Nucleus accumbens (tissue), 56 donors: ENCODE measurements at regions not wholly inside any gene's neighbourhood (a gene's known extent, or its start where the extent isn't known, plus 50 kb on each side); places are given as distances from the start of the nearest gene placed in this dataset.
A peak's percentile ranks its signal among the peaks of the same experiment; 100 is the strongest.
"Not testable (repeated sequence)": the region's sequence is repeated elsewhere in the genome, so short reads cannot be mapped to it uniquely, and the experiment has no call there.

ENCODE experiments used
- DNase-seq, 56 donors: peaks; one replicate each; lab custom pipeline; 2025; lab: John Stamatoyannopoulos, UW

GRCh38 chr6:170152124-170152926 is 138.6 kb downstream of the DLL1 start:
- peak in 38 of 56 donors; percentile 27 to 84 (median 56) for DNase-seq

- DNase-seq = no peak
Observed at GRCh38 chr6:170151804-170152123, 139.1 kb downstream of the DLL1 start.

- DNase-seq = peak in 1 of 56 donors; percentile 25
Observed at GRCh38 chr6:170151321-170151771, 139.5 kb downstream of the DLL1 start.

GRCh38 chr6:170150590-170150945 is 140.3 kb downstream of the DLL1 start:
- DNase-seq = no peak

- no peak for DNase-seq
Observed at GRCh38 chr6:170149681-170150589, 140.9 kb downstream of the DLL1 start.

GRCh38 chr6:170148709-170149470 is 142.0 kb downstream of the DLL1 start:
- no peak for DNase-seq

GRCh38 chr6:170147832-170148708 is 142.8 kb downstream of the DLL1 start:
- DNase-seq = no peak

GRCh38 chr6:170147056-170147787 is 143.7 kb downstream of the DLL1 start:
- no peak for DNase-seq

GRCh38 chr6:170146640-170147039 is 144.2 kb downstream of the DLL1 start:
- DNase-seq = no peak

- DNase-seq = not testable (repeated sequence)
Observed at GRCh38 chr6:170146131-170146530, 144.7 kb downstream of the DLL1 start.

- DNase-seq = not testable (repeated sequence)
Observed at GRCh38 chr6:170145716-170146115, 145.2 kb downstream of the DLL1 start.

- no peak for DNase-seq
Observed at GRCh38 chr6:170145272-170145592, 145.6 kb downstream of the DLL1 start.

GRCh38 chr6:170144571-170145271 is 146.2 kb downstream of the DLL1 start:
- no peak for DNase-seq

GRCh38 chr6:170143401-170144150 is 147.3 kb downstream of the DLL1 start:
- DNase-seq = peak in 1 of 56 donors; percentile 19

GRCh38 chr6:170142559-170142958 is 148.3 kb downstream of the DLL1 start:
- DNase-seq = no peak

- DNase-seq = not testable (repeated sequence)
Observed at GRCh38 chr6:170141061-170141460, 149.8 kb downstream of the DLL1 start.

GRCh38 chr6:170140129-170140528 is 150.7 kb downstream of the DLL1 start:
- no peak for DNase-seq

GRCh38 chr6:170139531-170139930 is 151.3 kb downstream of the DLL1 start:
- no peak for DNase-seq
